Large intestine (tissue), 3 donors: ENCODE measurements at regions not wholly inside any gene's neighbourhood (a gene's known extent, or its start where the extent isn't known, plus 50 kb on each side); places are given as distances from the start of the nearest gene placed in this dataset.
"Not testable (repeated sequence)": the region's sequence is repeated elsewhere in the genome, so short reads cannot be mapped to it uniquely, and the experiment has no call there.

Experiments used
- DNase-seq, 2 donors: peaks; one replicate each; pipeline versions ENCODE4 v3.0.0 to v3.0.0-alpha.2; 2013
- H3K27ac ChIP-seq: one replicate; pipeline ENCODE4 v1.5.1; 2013; ENCODE audit warnings: low read length
- H3K27me3 ChIP-seq: 2 replicates; pipeline ENCODE4 v1.6.1; 2013; ENCODE audit warnings: low read length; ENCODE audit not compliant: control insufficient read depth, insufficient read depth
- H3K36me3 ChIP-seq: 2 replicates; pipeline ENCODE4 v1.6.1; 2013; ENCODE audit warnings: low read length; ENCODE audit not compliant: control insufficient read depth, insufficient read depth
- H3K4me1 ChIP-seq: one replicate; pipeline ENCODE4 v1.6.1; 2013; ENCODE audit warnings: low read length; ENCODE audit not compliant: control insufficient read depth, insufficient read depth
- H3K4me3 ChIP-seq: one replicate; pipeline ENCODE4 v1.5.1; 2013; ENCODE audit warnings: low read length
- H3K9me3 ChIP-seq: one replicate; pipeline ENCODE4 v1.6.1; 2013; ENCODE audit warnings: mild to moderate bottlenecking, low read depth, low read length, moderate library complexity; ENCODE audit not compliant: control insufficient read depth
- WGBS: methylation state at CpG from one replicate; pipeline ENCODE4 v1.1.5; 2013; ENCODE audit warnings: low lambda C conversion rate; ENCODE audit not compliant: insufficient coverage; 5-methylcytosine and 5-hydroxymethylcytosine counted together

DNA sequence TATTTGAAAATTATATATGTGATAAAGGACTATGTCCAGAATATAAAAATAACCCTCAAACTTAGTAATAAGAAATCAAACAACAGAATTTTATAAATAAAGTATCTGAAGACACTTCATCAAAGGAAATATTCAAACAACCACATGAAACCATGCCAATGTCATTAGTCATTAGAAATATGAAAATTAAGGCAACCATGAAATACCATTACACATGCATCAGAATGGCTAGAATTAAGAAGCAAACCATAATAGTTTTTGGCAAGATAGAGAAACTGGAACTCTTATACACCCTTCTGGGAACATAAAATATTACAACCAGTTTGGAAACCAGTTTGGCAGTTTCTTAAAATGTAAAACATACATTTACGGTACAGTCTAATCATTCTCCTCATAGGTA is 137.2 kb upstream of the ADGRB3 start:
- no peak overlapping the region for H3K27ac ChIP-seq
- WGBS, result no CpG with 5 or more reads among the region's 1 CpG
- no peak for DNase-seq
- no peaks in the 10 kb centered on the region for H3K27me3 ChIP-seq
- no peak overlapping the region for H3K4me3 ChIP-seq
- no peaks in the 10 kb centered on the region for H3K4me1 ChIP-seq
- no peaks in the 10 kb centered on the region for H3K36me3 ChIP-seq
- H3K9me3 ChIP-seq, result peaks cover 4% of the 10 kb centered on the region

DNA sequence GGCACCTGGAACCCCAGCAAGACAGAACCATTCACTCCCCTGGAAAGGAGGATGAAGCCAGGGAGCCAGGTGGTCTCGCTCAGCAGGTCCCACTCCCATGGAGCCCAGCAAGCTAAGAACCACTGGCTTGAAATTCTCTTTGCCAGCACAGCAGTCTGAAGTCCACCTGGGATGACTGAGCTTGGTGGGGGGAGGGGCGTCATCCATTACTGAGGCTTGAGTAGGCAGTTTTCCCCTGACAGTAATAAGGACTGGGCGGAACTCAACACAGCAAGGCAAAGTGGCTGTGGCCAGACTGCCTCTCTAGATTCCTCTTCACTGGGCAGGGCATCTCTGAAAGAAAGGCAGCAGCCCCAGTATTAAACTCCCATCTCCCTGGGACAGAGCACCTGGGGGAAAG is 140.2 kb upstream of the ADGRB3 start:
- H3K27ac ChIP-seq, H3K27me3 ChIP-seq, H3K36me3 ChIP-seq, H3K4me3 ChIP-seq, H3K9me3 ChIP-seq, H3K4me1 ChIP-seq, DNase-seq: not testable (repeated sequence)
- no CpG with 5 or more reads among the region's 3 CpGs for WGBS

GRCh38 chr6:68476611-68477010 is 158.5 kb upstream of the ADGRB3 start:
- Histone ChIP-seq H3K27me3 (no peaks in the 10 kb centered on the region), H3K36me3 (no peaks in the 10 kb centered on the region), H3K4me1 (no peaks in the 10 kb centered on the region), H3K4me3 (no peak overlapping the region), H3K9me3 (no peaks in the 10 kb centered on the region), H3K27ac (no peak overlapping the region)
- DNase-seq, result no peak
- WGBS, result 33% methylated on average over 1 of the region's 2 CpGs

GRCh38 chr6:68473433-68474210 is 161.5 kb upstream of the ADGRB3 start:
- WGBS, result 81% methylated on average over 4 of the region's 5 CpGs
- H3K4me1 ChIP-seq, result no peaks in the 10 kb centered on the region
- no peak for DNase-seq

DNA sequence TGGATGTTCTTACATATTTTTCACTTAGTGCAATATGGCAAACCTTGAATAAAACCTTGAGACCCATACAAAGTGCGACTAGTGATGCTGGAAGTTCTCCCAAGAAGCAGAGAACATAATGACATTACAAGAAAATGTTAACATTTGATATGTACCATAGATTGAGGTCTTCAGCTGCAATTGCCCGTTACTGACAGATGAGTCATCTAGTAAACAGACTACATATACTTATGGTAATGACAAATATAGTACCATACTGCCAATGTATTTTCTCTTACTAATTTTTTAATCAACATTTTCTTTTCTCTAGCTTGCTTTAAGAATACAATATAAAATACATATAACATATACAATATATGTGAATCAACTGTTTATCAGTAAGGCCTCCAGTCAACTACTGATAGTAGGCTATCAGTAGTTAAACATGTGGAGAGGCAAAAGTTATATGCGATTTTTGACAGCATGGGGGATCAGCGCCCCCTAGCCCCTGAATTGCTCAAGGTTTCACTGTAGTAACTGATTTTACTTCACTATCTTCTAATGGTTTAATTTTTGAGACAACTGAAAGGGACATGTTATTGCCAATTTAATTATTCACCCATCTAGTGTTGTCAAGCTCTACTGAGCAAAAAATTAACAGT is 166.7 kb upstream of the ADGRB3 start:
- H3K4me1 ChIP-seq, result no peaks in the 10 kb centered on the region
- no peaks in the 10 kb centered on the region for H3K27me3 ChIP-seq
- no peak overlapping the region for H3K4me3 ChIP-seq
- no peak overlapping the region for H3K27ac ChIP-seq
- 80% methylated on average over 2 of the region's 4 CpGs for WGBS
- no peak for DNase-seq
- H3K9me3 ChIP-seq, result no peaks in the 10 kb centered on the region
- no peaks in the 10 kb centered on the region for H3K36me3 ChIP-seq

More at GRCh38 chr6:68473433-68474210, 161.5 kb upstream of the ADGRB3 start:
- Histone ChIP-seq H3K9me3 (no peaks in the 10 kb centered on the region), H3K36me3 (no peaks in the 10 kb centered on the region), H3K4me3 (no peak overlapping the region), H3K27ac (no peak overlapping the region), H3K27me3 (no peaks in the 10 kb centered on the region)

DNA sequence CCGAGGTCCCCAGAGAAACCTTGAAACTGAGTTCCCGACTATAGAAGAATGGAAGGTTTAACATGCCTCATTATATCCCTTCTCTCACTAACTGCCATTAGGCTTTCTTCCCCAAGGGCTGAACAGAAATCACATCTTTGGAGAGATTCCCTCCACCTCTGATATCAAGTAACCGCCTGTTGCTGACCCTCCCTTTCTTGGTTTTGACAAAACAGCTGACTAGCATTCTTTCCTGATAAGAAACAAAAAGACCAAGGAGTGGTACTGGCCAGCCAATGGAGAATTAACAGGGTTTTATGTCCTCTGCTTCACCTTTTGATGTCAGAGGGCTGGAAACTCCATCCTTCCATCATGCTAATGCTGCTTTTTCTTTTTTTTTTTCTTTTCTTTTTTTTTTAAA is 176.6 kb upstream of the ADGRB3 start:
- H3K27ac ChIP-seq, result no peak overlapping the region
- H3K27me3 ChIP-seq, result no peaks in the 10 kb centered on the region
- H3K36me3 ChIP-seq, result no peaks in the 10 kb centered on the region
- H3K9me3 ChIP-seq, result no peaks in the 10 kb centered on the region
- DNase-seq, result no peak
- no peaks in the 10 kb centered on the region for H3K4me1 ChIP-seq
- H3K4me3 ChIP-seq, result no peak overlapping the region
- no CpG with 5 or more reads among the region's 3 CpGs for WGBS

DNA sequence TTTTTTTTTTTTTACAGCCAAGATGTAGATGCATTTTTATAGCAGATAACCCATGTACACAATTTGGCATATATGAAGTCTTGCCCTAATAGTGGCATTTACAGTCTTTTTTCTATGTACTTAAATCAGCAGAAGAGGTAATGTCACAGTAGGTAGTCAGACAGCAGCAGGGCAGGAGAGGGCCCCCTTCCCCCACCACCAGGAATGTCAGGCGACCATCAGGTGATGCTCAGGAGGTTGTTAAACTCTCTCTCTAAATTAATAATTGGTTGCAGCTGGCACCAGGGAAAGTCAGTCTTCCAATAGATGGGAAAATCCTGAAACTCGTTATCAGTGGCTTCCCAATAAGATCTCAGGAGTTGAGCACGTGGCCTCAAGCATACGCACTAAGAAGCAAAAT is 188.0 kb upstream of the ADGRB3 start:
- Histone ChIP-seq H3K9me3 (no peaks in the 10 kb centered on the region), H3K4me1 (no peaks in the 10 kb centered on the region), H3K27ac (no peak overlapping the region), H3K4me3 (no peak overlapping the region), H3K27me3 (no peaks in the 10 kb centered on the region), H3K36me3 (no peaks in the 10 kb centered on the region)
- WGBS, result no CpG with 5 or more reads among the region's 4 CpGs
- no peak for DNase-seq

GRCh38 chr6:68445926-68446325 is 189.2 kb upstream of the ADGRB3 start:
- Histone ChIP-seq H3K36me3 (no peaks in the 10 kb centered on the region), H3K4me3 (no peak overlapping the region), H3K9me3 (no peaks in the 10 kb centered on the region), H3K27me3 (no peaks in the 10 kb centered on the region), H3K4me1 (no peaks in the 10 kb centered on the region), H3K27ac (no peak overlapping the region)
- no peak for DNase-seq

DNA sequence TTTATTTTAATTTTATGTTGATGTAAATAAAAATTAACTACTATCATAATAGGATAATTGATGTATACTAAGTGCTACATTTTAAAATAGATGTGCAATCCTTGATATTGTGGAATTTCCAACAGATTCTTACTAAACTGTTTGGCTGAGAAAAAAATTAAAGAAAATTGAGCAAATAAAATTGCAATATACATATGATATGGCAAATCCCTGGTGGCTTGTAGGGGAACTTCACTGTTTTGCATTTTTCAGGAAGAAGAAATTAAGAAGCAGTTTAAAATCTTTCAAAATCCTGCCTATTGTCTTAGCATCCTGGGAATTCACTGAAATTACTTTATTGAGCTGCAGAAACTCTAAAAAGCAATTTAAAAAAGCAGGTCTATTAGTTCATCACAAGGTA is 191.4 kb upstream of the ADGRB3 start:
- Histone ChIP-seq H3K36me3 (no peaks in the 10 kb centered on the region), H3K27ac (no peak overlapping the region), H3K4me1 (no peaks in the 10 kb centered on the region), H3K9me3 (no peaks in the 10 kb centered on the region), H3K27me3 (no peaks in the 10 kb centered on the region), H3K4me3 (no peak overlapping the region)
- DNase-seq, result no peak

- Histone ChIP-seq H3K4me1 (no peaks in the 10 kb centered on the region), H3K36me3 (no peaks in the 10 kb centered on the region), H3K27ac (no peak overlapping the region), H3K9me3 (no peaks in the 10 kb centered on the region), H3K27me3 (no peaks in the 10 kb centered on the region), H3K4me3 (no peak overlapping the region)
- no peak for DNase-seq
Measured at GRCh38 chr6:68427630-68428029, 207.5 kb upstream of the ADGRB3 start.

GRCh38 chr6:68410021-68410420 is 225.1 kb upstream of the ADGRB3 start:
- Histone ChIP-seq H3K27me3 (no peaks in the 10 kb centered on the region), H3K4me3 (no peak overlapping the region), H3K36me3 (no peaks in the 10 kb centered on the region), H3K4me1 (no peaks in the 10 kb centered on the region), H3K9me3 (no peaks in the 10 kb centered on the region), H3K27ac (no peak overlapping the region)
- DNase-seq, result no peak
- WGBS, result 100% methylated on average over 1 of the region's 2 CpGs
